ENCODE measurements at regions not wholly inside any gene's neighbourhood (a gene's known extent, or its start where the extent isn't known, plus 50 kb on each side); places are given as distances from the start of the nearest gene placed in this dataset.

DNA sequence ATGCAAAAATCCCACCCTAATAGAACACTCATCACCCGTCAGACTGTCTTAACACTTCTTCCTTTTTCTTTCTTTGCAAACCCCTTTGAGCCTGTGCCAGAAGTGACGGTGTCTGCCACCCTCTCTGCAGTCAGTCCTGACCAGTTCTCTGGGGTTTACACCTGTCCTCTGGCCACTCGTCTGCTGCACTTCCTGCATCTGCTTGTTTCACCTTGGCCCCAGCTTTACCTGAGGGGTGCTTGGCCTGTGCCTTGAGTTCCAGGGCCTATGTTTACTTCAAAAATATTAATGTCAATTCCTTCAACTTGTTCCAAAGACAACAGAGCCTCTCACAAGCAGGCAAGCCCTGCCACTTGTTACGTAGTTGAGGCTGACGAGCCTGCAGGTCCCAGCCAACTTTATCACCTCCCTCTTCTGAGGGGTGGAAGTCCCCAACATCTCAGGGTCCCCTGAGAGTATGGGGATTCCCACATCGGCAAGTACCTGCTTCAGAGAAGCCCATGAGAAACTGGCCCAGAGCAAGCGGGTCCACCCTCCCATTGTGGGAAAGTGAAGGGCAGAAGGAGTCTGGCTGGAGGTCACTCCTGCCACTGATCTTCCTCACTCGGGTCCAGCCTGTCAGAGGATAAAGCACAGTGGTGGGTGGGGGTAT, 205.4 kb downstream of the DAD1 start:
- TF ChIP-seq EZH2 (IDR thresholded peaks at IDR 0.05; ENCODE audit: insufficient read depth, poor library complexity, severe bottlenecking), result no peak
- no peak for TF ChIP-seq EZH2phosphoT487 (IDR thresholded peaks at IDR 0.05; ENCODE audit: insufficient read depth, low read depth)

Measured in GM23248 (cell line).